Mammary epithelial cell (primary cell): ENCODE measurements at regions not wholly inside any gene's neighbourhood (a gene's known extent, or its start where the extent isn't known, plus 50 kb on each side); places are given as distances from the start of the nearest gene placed in this dataset.

Experiments used
- EZH2 ChIP-seq: IDR thresholded peaks from 2 replicates; pipeline ENCODE4 v1.6.1; 2012; ENCODE audit warnings: low read length, inconsistent platforms, borderline replicate concordance
- TF ChIP-seq, protein P1 (sequence below), 2 donors: IDR thresholded peaks in 1 of 2; conservative IDR thresholded peaks in 1 of 2; 2 replicates each; pipeline ENCODE4 v1.5.1; 2011 to 2012; ENCODE audit warnings: inconsistent platforms in 2 of 2, low read length in 2 of 2, mild to moderate bottlenecking in 2 of 2, control low read depth in 1 of 2, low read depth in 1 of 2; ENCODE audit not compliant: insufficient read depth in 1 of 2; ENCODE audit errors: extremely low read depth in 1 of 2

DNA sequence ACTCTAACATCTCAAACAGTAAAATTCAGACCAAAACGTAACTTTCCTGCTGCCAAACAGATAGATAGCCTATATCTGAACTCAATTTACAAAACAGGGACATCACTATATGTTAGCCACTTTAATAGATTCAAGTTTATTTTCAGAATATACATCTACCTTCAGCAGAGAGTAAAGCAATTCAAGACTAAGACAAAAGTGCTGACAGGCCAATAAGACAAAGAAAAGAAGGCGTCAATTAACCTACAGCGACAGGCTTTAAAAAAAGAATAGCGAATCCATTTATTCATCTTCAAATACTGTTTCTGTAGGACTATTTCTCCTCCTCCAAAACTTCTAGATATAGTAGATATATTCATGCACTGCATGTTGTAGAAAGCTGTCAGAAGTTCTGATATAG, 333.0 kb downstream of the GRB14 start:
- TF ChIP-seq, protein P1, sequence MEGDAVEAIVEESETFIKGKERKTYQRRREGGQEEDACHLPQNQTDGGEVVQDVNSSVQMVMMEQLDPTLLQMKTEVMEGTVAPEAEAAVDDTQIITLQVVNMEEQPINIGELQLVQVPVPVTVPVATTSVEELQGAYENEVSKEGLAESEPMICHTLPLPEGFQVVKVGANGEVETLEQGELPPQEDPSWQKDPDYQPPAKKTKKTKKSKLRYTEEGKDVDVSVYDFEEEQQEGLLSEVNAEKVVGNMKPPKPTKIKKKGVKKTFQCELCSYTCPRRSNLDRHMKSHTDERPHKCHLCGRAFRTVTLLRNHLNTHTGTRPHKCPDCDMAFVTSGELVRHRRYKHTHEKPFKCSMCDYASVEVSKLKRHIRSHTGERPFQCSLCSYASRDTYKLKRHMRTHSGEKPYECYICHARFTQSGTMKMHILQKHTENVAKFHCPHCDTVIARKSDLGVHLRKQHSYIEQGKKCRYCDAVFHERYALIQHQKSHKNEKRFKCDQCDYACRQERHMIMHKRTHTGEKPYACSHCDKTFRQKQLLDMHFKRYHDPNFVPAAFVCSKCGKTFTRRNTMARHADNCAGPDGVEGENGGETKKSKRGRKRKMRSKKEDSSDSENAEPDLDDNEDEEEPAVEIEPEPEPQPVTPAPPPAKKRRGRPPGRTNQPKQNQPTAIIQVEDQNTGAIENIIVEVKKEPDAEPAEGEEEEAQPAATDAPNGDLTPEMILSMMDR (conservative IDR thresholded peaks at IDR 0.05 in 1 of 2, IDR thresholded peaks at IDR 0.05 in 1 of 2; ENCODE audit: extremely low read depth in 1 of 2, insufficient read depth in 1 of 2, low read depth in 1 of 2, low read length in 2 of 2), result no peak
- no peak for TF ChIP-seq EZH2
